H7 (cell line): ENCODE measurements at regions not wholly inside any gene's neighbourhood (a gene's known extent, or its start where the extent isn't known, plus 50 kb on each side); places are given as distances from the start of the nearest gene placed in this dataset.

ENCODE experiments used
- DNase-seq: peaks from one replicate; pipeline ENCODE4 v3.0.0; 2012
- H3K27me3 ChIP-seq: 2 replicates; pipeline ENCODE4 v1.6.0; 2011; ENCODE audit warnings: mild to moderate bottlenecking, low read length; ENCODE audit not compliant: control insufficient read depth, insufficient read depth
- H3K36me3 ChIP-seq: replicated peaks from 2 replicates; pipeline ENCODE4 v1.5.1; 2011; ENCODE audit warnings: low read length; ENCODE audit not compliant: control insufficient read depth, insufficient read depth
- H3K4me3 ChIP-seq: 2 replicates; pipeline ENCODE4 v1.5.1; 2011; ENCODE audit warnings: low read depth, mild to moderate bottlenecking, control low read depth, low read length, moderate library complexity; ENCODE audit not compliant: insufficient read depth

- no peak overlapping the region for H3K4me3 ChIP-seq
- no peaks in the 10 kb centered on the region for H3K27me3 ChIP-seq
- peak; percentile 35 for DNase-seq
- no peaks in the 10 kb centered on the region for H3K36me3 ChIP-seq
These were observed 283.5 kb upstream of the HABP2 start for GRCh38 chr10:113269333-113269732.

DNA sequence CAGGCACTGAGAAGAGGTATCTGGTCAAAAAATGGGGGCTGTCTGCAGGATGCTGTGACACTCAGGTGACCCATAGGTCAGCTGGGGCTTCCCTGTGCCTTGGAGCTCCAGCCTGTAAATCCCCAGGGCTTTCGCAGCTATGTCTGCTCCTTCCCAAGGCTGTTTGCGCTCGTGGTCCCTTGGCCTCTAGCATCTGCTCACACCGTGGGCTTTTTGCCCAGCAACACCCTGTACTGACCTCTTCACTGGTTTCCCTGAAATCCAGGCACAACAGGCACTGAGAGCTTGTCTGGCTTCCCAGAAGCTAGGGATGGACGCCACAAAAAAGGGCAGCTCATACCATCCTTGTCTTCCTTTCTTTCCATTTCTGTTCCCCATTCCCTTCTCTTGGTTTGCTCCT is 280.3 kb upstream of the HABP2 start:
- no peak for DNase-seq

GRCh38 chr10:113273181-113274163 is 279.4 kb upstream of the HABP2 start:
- peak; percentile 41 for DNase-seq
- no peaks in the 10 kb centered on the region for H3K27me3 ChIP-seq
- no peaks in the 10 kb centered on the region for H3K36me3 ChIP-seq
- no peak overlapping the region for H3K4me3 ChIP-seq

More for the DNA sequence above, 280.3 kb upstream of the HABP2 start:
- H3K27me3 ChIP-seq: no peaks in the 10 kb centered on the region
- H3K4me3 ChIP-seq: no peak overlapping the region
- no peaks in the 10 kb centered on the region for H3K36me3 ChIP-seq

- no peak for DNase-seq
- Histone ChIP-seq H3K36me3 (no peaks in the 10 kb centered on the region), H3K27me3 (no peaks in the 10 kb centered on the region), H3K4me3 (no peak overlapping the region)
These were observed 278.6 kb upstream of the HABP2 start for GRCh38 chr10:113274176-113274829.

DNA sequence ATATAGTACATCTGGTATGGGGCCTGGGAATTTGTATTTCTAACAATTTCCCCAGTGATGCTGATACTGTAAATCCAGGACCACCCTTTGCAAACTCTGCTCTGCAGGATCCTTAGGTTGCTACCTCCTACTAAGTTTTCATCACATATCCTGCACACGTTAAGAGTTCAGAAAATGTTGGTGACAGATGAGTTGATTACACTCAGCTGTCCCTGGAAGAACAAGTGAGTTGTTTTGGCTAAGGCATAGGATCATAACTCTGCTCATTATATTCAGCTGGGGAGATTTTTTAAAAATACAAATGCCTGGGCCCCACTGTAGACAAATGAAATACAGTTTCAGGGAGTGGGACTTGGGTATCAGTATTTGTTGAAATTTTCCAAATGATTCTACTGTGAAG is 274.6 kb upstream of the HABP2 start:
- H3K4me3 ChIP-seq: no peak overlapping the region
- DNase-seq: no peak
- no peaks in the 10 kb centered on the region for H3K27me3 ChIP-seq
- no peaks in the 10 kb centered on the region for H3K36me3 ChIP-seq

- Histone ChIP-seq H3K36me3 (no peaks in the 10 kb centered on the region), H3K4me3 (no peak overlapping the region), H3K27me3 (no peaks in the 10 kb centered on the region)
- no peak for DNase-seq
These were observed 274.2 kb upstream of the HABP2 start for GRCh38 chr10:113278664-113279063.

- Histone ChIP-seq H3K27me3 (no peaks in the 10 kb centered on the region), H3K36me3 (no peaks in the 10 kb centered on the region), H3K4me3 (no peak overlapping the region)
- DNase-seq: no peak
These were observed 273.6 kb upstream of the HABP2 start for GRCh38 chr10:113279262-113279661.

GRCh38 chr10:113282564-113282963 is 270.3 kb upstream of the HABP2 start:
- no peak for DNase-seq
- Histone ChIP-seq H3K36me3 (no peaks in the 10 kb centered on the region), H3K4me3 (no peak overlapping the region), H3K27me3 (no peaks in the 10 kb centered on the region)

GRCh38 chr10:113283189-113283588 is 269.7 kb upstream of the HABP2 start:
- DNase-seq: peak; percentile 52
- Histone ChIP-seq H3K36me3 (no peaks in the 10 kb centered on the region), H3K27me3 (no peaks in the 10 kb centered on the region), H3K4me3 (no peak overlapping the region)

GRCh38 chr10:113284635-113285034 is 268.2 kb upstream of the HABP2 start:
- no peak overlapping the region for H3K4me3 ChIP-seq
- DNase-seq: no peak
- no peaks in the 10 kb centered on the region for H3K36me3 ChIP-seq
- no peaks in the 10 kb centered on the region for H3K27me3 ChIP-seq

DNA sequence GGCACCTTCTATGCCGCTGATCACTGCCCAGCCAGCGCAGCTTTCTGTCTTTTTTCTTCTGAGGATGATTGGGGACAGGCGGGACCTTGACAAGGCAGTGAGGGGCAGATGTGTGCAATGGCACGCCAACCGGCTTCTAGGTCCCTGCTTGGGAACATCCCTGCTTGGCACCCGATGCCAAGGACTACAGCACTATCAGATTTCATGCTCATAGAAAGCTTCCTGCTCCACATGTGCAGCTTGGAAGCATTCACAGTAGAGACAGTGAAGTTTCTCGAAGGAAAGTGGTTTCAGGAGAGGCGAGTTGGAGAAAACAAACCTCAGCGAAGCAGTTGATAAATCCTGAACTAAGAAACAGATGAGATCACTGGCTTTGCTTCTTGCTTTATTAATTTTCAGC is 267.5 kb upstream of the HABP2 start:
- no peaks in the 10 kb centered on the region for H3K27me3 ChIP-seq
- no peak for DNase-seq
- H3K36me3 ChIP-seq: no peaks in the 10 kb centered on the region
- no peak overlapping the region for H3K4me3 ChIP-seq

- Histone ChIP-seq H3K27me3 (no peaks in the 10 kb centered on the region), H3K36me3 (no peaks in the 10 kb centered on the region), H3K4me3 (no peak overlapping the region)
- DNase-seq: no peak
These were observed 265.3 kb upstream of the HABP2 start for GRCh38 chr10:113287592-113287991.

DNA sequence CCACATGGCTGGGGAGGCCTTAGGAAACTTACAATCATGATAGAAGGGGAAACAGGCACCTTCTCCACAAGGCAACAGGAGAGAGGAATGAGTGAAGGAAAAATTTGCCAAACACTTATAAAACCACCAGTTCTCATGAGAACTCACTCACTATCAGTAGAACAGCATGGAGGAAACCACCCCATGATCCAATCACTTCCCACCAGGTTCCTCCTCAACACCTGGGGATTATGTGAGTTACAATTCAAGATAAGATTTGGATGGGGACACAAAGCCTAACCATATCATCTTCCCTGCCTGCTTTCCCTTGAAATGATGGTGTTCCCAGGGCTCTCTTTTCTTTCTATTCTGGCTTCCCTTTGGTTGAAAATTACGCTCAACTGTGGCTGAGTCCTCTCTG is 262.7 kb upstream of the HABP2 start:
- no peak overlapping the region for H3K4me3 ChIP-seq
- no peaks in the 10 kb centered on the region for H3K27me3 ChIP-seq
- no peaks in the 10 kb centered on the region for H3K36me3 ChIP-seq
- no peak for DNase-seq

GRCh38 chr10:113291413-113291812 is 261.4 kb upstream of the HABP2 start:
- no peaks in the 10 kb centered on the region for H3K27me3 ChIP-seq

GRCh38 chr10:113292086-113292485 is 260.8 kb upstream of the HABP2 start:
- no peaks in the 10 kb centered on the region for H3K27me3 ChIP-seq
- H3K36me3 ChIP-seq: no peaks in the 10 kb centered on the region
- H3K4me3 ChIP-seq: no peak overlapping the region
- DNase-seq: no peak

More at GRCh38 chr10:113291413-113291812, 261.4 kb upstream of the HABP2 start:
- H3K36me3 ChIP-seq: no peaks in the 10 kb centered on the region
- DNase-seq: no peak
- no peak overlapping the region for H3K4me3 ChIP-seq
